HG03060 (cell line): ENCODE measurements at regions not wholly inside any gene's neighbourhood (a gene's known extent, or its start where the extent isn't known, plus 50 kb on each side); places are given as distances from the start of the nearest gene placed in this dataset.

Experiments
- ATAC-seq: cut with Tn5 transposase; IDR thresholded peaks from one replicate; pipeline ENCODE4 v1.9.1; 2021; ENCODE audit warnings: low read depth, moderate number of reproducible peaks; ENCODE audit not compliant: unreplicated experiment

DNA sequence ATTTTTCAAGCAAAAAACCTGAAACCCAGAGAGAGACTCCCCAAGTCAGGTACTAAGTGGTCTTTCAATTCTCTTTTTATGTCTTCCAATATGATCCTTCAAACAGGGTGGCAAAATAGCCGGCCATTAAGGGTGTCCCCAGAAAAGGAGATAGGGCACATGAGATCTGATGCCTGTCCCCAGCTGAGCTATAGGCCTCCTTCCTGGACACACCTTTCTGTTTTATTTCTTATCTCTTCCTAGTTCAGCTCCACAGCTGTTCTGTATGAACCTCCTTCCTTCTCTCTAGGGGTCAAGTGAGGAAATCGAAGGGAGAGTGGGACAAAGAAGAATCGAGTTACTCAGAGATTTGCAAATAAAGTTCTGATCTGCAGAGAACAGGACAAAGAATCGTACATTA lies 112.4 kb upstream of the ATP1A1 start:
- no peak for ATAC-seq

DNA sequence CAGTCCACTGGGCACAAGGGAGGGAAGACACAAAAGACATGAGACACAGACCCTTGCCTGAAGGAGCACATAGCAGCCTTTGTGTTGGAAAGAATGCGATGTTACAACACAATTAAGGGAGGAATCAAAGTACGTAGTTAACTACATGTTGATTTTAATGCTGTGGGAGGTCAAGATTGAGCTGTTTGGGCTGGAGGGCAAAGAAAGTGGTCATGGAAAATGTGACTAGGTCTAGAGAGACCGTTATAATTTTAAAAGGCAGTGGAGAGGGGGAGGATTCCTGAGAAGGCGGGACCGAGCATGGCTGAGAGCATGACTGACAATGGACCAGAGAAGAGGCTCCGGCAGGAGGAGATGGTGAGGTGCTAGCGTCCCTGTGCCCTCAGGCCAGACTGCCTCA lies 111.8 kb upstream of the ATP1A1 start:
- ATAC-seq, result no peak

DNA sequence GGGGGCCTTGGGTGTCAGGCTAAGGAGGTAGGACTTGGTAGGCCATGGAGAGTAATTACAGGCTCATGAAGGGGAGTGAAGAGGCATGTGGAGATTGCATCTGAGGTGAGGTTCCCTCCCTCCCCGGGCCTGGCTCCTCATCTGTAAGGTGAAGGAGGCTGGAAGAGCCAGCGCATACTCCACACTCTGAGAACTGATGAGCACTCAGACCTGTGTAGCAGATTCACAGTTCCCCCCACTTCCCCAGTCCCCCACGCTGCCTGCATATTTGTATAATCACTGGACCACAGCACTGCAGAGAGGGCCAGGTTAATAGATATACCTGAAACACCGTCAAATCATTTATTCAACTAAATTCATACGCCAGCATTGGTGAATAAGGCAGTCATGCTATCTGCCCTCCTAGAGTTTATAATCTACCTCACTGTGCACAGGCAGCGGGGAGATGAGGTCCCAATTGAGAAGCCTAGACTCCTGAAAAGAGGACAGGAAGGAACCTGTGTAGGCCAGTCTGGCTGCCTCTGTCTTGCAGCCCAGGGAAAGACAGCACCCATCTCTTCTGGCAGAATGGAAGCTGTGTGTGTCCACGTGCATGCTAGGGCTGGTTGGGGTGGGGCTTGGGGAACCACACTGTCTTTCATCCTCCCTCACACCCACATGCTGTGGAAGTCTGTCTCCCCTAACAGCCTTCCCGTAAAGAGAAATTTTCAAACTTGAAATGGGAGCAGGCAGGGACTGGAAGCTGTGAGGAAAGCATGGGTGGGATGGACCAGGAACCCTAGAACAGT lies 110.6 kb upstream of the ATP1A1 start:
- ATAC-seq, result no peak

DNA sequence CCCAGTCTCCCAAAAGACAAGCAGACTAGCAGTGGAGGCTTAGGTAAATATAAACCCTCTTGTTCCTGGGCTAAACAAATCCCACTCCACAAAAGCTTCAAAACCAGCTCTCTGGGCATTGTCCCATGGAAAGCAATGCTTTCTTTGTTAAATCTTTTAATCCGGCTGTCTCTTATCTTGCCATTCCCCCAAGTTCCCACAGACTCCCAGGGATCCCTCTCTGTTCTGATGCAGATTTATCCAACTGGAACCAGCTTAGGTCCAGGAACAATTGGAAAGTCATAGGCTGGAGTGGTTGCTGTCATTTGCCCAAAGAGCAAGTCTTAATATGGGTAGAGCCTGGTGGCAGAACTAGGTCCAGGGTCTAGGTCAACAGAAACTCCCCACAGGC lies 110.1 kb upstream of the ATP1A1 start:
- no peak for ATAC-seq

DNA sequence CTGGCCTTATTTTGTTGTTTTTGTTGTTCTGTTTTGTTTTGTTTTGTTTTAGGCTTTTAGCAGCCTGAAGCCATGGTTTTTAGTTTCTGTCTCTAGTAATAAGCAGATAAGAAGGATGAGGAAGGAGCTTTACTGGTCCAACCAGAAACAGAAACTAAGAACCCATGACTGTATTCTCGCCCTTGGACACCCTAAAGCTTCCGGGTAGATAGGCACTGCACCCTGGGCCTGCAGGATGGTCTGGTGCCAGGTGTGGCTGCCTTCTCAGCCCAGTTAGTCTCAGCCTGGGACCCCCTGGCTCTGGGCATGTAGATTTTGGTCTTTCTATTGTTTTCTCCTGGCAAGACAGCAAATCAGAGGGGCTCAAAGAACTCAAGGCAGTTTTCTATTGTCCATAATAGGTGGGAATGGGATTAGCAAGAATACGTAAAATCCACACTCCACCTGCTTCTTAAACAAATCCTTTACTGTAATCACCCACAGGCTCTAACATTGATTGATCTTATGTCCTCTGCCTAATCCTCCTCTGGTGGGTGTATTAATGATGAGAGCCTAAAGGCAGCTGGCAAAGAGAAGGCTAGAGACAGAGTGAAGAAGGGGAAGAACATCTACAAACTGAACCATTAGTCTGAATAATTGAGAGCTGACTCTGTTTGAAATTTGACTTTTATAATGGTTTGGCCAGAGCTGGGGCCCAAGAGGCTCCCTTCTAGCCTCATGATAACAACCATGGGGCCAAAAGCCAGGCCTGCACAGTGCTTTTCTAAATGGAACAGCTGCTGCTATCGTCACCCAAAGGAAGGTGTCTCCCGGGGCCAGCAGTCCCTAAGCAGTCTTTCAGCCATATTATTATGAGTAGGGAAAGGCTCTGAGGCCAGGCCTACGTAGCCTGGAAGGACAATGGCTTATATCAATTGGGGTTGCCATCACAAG lies 106.8 kb upstream of the ATP1A1 start:
- no peak for ATAC-seq

DNA sequence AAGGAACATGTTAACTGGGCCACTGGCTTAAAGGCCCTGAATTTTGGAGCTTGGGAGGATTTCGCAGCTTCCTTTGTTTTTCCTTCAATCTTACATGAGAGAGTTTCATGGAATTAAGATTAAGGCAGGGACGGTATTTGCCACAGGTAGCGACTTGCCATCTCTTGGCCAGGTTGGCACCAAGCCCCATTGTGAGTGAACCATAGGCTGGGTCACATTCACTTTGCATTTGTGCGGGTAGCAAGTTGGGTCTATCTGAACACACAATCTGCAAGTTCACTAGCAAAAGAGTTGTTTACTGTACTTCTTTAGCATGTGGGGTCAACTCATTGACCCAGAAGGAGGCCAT lies 106.2 kb upstream of the ATP1A1 start:
- ATAC-seq, result no peak

DNA sequence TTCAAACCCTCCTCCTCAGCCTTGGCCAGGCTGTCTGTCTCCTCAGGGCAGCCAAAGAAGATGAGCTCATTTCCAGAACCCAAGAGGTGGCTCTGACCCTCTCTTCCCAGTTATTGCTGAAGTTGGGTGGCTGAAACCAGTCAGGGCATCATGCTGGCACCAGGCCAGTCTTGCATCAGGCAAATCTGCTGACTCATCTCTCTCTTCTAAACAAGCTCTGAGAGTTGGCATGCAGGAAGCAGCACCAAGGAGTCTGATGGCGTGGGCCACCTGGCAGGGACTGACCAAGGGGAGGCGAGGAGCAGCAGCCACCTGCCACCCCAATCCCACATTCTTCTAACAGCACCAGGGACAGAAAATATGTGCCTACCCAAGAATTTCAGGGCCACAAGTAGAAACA lies 104.8 kb upstream of the ATP1A1 start:
- no peak for ATAC-seq

DNA sequence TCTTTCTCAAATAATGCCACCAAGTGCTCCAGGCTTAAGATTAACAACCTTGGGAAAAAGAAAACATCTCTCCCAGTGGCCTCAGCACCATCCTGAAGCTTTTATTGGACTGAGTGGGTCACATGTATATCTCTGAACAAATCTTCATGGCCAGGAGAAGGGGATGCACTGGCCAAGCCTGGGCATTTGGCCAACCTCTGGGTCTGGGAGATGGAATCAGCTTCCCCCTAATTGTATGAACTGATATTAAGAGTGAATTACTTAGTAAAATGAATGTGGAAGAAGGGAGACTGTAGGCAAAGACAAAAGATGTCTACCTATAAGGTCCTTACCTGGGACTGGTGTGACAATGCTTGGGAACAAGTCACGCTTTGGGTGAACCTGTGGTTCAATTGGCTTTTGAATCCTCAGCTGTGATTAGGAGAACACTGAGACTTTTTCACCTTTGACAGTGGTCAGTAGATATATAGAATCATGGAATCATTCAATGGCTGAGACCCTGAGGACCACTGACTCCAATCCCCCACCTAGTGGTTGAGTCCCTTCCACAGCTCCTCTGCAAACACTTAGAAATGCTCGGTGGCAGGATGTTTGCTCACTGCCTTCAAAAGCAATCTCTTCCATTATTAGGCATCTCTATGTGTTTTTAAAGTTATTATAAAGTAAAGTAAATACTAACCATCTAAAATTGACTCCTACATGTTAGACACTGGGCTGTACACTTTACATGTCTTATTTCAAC lies 102.6 kb upstream of the ATP1A1 start:
- no peak for ATAC-seq

DNA sequence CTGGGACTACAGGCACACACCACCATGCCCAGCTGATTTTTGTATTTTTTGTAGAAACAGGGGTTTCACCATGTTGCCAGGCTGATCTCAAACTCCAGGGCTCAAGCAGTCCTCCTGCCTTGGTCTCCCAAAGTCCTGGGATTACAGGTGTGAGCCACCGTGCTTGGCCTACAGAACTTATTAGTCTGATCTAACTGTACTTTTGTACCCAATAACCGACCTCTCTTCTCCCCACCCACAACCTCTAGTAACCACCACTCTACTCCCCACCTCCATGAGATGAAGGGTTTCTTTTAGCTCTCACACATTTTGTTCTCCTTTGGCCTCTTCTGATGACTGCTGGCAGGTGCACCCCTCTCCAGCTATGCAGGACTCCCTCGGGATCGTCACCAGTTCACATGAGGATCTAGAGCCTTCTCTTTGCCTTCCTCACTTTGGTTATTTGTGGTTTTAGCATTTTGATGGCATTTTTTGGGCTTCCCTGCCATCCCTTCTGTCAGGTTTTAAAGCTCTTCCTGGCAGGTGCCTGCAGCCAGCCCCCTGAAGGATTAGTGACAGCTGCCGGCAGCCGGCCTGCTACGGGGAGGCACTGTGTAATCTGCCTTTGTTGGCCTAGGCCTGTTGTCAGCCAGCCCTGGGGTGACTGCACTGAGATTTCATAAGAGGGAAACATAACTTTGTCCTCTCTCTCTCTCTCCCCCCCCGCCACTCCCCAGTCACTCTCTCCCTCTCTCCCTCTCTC lies 99.8 kb upstream of the ATP1A1 start:
- no peak for ATAC-seq

DNA sequence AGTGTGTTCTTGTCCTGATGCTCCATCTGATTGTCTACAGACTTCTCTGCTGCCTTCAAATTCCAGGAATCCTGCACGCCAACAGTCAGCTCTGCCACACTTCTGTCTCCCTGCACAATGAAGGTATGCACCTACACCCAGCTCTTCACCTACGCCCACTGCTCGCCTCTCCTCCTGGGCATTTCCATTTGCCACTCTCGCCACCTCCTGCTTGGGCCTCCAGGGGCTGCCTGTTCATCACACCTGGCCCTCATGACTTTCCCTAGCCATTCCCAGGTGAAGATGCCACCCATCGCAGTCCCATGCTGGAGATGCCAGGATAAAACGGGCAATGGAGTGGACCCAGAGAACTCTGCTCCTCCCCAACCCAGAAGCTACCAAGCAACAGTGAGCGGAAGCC lies 96.5 kb upstream of the ATP1A1 start:
- no peak for ATAC-seq

DNA sequence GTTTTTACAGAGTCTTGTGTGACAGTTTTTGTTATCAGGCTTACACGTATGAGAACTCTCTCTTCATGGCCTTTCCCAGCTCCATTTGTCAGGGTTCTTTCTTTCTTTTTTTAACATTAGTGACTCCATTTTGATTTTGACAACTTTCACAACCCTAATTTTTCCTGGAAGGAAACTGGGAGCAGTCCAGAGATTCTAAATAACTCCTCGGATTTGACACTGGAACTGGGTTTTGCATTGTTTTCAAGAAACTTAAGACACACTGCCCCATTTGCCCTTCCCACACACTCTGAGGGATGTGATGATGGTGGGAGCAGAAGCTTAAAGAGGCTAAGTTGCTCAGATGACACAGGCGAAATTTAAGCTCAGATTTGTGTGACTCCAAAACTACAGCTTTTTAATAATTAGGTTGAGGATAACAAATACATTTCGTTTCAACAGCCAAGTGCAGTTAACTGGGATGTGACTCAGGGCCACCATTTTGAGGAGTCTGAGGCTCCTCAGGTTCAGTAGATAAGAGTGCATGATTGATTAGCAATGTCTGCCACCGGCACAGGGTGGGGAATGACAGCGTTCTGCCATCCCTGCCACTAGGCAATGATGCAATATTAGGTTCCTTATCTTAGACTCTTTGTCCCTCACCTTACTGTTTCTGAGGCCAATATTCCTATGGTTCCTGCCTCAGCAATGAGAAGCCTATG lies 95.1 kb upstream of the ATP1A1 start:
- ATAC-seq, result no peak

DNA sequence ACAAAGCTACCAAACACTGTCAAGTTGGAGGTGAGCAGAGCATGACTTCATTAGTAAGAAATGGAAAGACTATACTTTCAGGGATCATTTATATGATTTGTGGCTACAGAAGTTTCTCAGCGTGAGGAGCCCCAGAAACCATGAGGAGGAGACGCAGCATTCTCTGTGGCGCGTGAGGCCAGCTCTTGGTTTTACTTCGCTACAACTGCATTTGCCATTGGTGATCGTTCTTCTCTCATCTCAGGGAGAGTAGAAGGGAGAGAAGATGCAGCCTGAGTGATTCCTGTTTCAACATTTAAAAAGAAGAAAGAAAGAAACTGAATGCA lies 94.5 kb upstream of the ATP1A1 start:
- no peak for ATAC-seq

DNA sequence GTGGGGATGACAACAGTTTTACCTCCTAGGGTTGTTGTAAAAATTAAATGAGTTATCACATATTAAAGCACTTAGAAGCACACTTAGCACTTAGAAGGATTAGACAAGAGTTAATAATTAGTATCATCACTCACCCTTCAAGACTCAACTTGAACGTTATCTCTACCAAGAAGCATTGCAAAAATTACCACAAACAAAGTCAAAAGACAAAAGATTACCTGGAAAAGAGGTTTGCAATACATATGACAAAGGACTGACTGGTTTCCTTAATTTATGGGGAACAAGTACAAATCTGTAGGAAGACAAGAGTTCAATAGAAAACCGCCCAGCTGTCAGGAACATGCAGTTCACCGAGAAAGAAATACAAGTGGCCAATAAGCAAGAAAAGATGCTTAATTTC lies 93.3 kb upstream of the ATP1A1 start:
- ATAC-seq, result no peak

DNA sequence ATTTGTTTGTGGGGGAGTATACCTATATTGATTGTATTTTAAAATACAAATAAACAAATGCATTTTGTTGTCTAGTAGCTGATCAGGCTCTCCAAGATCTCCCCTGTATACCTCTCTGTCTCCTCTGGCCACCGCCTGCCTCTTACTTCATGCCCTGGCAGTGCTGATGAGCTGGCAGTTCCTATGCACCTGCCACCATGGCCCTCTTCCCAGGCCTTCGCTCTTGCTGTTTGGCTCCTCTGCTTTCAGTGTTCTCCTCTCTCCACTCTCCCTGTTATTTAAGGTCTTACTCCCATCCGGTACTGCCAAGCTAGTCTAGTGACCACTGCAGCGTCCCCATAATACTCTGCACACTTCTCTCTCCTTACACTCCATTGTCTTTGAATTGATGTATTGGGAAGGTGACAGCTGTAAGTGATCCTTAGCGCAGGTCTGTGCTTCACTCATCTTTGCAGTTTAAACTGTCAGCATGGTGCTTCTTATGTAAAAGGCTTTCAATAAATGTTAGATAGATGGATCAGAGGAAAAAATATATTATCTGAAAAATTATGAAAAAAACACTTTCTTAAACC lies 88.1 kb upstream of the ATP1A1 start:
- ATAC-seq, result no peak

DNA sequence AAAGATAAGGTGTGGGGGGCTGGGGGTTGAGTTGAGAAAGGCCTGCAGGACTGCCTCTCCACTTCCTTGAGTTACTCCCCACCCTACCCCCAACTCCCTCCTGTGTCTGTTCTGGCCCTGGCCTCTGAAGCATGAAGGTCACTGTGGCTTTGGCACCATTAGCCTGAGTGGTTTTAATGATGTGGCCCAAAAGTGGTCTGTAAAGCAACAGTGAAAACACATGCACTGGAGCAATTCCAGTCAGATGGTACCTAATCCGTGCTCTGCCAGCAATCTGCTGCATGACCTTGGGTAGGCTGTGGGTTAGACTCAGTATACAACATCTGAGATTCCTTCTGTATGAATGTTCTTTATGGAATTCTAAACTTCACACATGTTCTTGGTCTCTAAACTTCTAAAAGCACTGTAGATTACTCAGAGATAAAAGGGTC lies 86.5 kb upstream of the ATP1A1 start:
- ATAC-seq, result no peak

DNA sequence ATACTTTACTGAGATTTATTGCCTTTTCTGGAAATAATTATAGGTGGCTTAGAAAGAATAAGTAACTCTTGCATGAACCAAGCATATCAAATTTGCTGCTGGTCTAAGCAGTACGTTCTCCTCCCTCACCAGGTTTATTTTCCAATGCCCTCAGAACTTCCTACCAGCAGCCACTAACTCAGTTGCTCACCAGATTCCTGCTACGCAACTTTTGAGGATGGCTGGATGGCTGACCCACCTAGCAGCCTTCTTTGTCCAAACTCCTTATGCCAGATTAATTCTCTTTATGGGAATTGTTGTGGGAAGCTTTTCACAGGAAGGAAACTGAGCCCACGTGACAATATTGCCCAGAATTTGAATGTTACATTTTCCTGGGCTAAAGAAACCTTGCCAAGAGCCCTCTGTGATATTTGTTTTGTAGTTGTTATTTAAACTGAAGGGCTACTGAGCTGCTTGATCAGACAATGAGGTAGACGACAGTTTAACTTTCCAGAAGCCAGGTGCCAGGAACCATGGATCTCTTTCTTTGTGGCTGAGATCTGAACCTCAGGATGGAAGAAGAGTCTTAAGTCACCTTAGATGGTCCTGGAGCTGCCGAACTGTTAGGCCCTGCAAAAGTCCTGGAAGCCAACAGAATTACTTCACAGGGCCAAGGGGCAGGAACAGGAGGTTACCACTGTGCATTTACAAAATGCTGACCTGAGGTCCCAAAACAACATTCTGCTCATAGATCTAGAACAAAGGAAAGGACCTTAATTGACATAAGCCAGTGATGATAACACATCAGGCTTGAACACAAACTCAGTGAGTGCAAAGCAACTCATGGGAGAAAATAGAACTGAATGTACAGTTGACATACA lies 85.5 kb upstream of the ATP1A1 start:
- no peak for ATAC-seq

DNA sequence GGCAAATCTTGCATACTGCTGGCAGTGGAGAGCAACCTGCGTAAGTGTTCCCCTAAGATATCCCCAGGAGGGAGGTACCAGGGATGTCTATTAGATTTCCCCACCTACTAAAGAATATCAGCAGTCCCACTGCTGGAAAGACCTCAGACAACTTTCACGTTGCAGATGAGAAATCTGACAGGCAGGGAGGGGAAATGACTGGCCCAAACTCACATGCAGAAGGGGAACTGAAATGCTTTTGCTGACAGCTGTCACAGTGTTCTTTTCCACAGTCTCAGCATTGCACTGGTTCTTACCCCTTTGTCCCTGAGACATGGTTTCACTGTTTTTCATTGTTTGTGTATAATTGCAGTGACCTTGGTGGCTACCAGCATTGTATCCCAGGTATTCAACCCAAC lies 84.8 kb upstream of the ATP1A1 start:
- peak; percentile 83 for ATAC-seq

DNA sequence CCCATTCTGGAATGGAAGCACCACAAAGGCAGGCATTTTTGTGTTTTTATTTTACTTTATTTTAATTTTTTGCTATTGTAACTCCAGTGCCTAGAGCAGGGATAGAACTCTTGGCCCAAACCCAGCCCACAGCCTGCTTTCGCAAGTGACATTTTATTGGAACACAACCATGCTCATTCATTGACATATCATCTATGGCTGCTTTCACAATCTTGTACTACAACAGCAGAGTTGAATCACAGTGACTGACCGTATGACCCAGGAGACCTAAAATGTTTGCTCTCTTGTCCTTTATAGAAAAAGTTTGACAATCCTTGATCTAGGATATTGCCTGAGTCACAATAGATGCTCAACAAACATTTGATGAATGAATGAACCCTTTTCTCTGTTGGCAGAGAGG lies 83.9 kb upstream of the ATP1A1 start:
- ATAC-seq, result no peak
